HCT116 (cell line): ENCODE measurements at regions not wholly inside any gene's neighbourhood (a gene's known extent, or its start where the extent isn't known, plus 50 kb on each side); places are given as distances from the start of the nearest gene placed in this dataset.

Experiments used
- CBX3 ChIP-seq: IDR thresholded peaks from 2 replicates; pipeline ENCODE4 v1.6.1; 2012; ENCODE audit warnings: low read depth
- CEBPB ChIP-seq: IDR thresholded peaks from 2 replicates; pipeline ENCODE4 v1.6.1; 2012; ENCODE audit warnings: low read depth
- CTCF ChIP-seq, 3 experiments: fragments of 200-600 bp in 1 of 3; sonication (generic) in 1 of 3; IDR thresholded peaks in 2 of 3; conservative IDR thresholded peaks in 1 of 3; 2 replicates each; pipeline ENCODE4 v1.5.1; 2012 to 2017; ENCODE audit warnings: low read depth in 2 of 3, low read length in 2 of 3, antibody characterized with exemption in 1 of 3, borderline replicate concordance in 1 of 3, control low read depth in 1 of 3, mild to moderate bottlenecking in 1 of 3, mixed read lengths in 1 of 3, mixed run types in 1 of 3, moderate library complexity in 1 of 3; ENCODE audit not compliant: insufficient read depth in 1 of 3
- EZH2phosphoT487 ChIP-seq: fragments of 200-600 bp; IDR thresholded peaks from 2 replicates; pipeline ENCODE4 v1.6.1; 2018; ENCODE audit warnings: antibody characterized with exemption, borderline replicate concordance
- MAX ChIP-seq: IDR thresholded peaks from 2 replicates; pipeline ENCODE4 v1.6.1; 2012
- POLR2A ChIP-seq: IDR thresholded peaks from 2 replicates; pipeline ENCODE4 v1.7.0; 2011; ENCODE audit warnings: borderline replicate concordance; ENCODE audit not compliant: insufficient read depth, insufficient read length; ENCODE audit errors: extremely low read depth
- POLR2AphosphoS5 ChIP-seq: IDR thresholded peaks from 2 replicates; pipeline ENCODE4 v1.6.1; 2011; ENCODE audit warnings: mild to moderate bottlenecking, low read depth, low read length, moderate library complexity
- SIN3A ChIP-seq: IDR thresholded peaks from 2 replicates; pipeline ENCODE4 v1.6.1; 2012; ENCODE audit warnings: low read depth
- SRF ChIP-seq: IDR thresholded peaks from 2 replicates; pipeline ENCODE4 v1.6.1; 2012; ENCODE audit warnings: low read depth
- ZNF274 ChIP-seq: fragments of 200-500 bp; sonication (Bioruptor generic); IDR thresholded peaks from 2 replicates; pipeline ENCODE4 v1.6.1; 2014; ENCODE audit warnings: mild to moderate bottlenecking, low read depth, low read length, inconsistent platforms

- no peak for TF ChIP-seq MAX
- no peak for TF ChIP-seq CTCF (IDR thresholded peaks at IDR 0.05 in 2 of 3, conservative IDR thresholded peaks at IDR 0.05 in 1 of 3; ENCODE audit: borderline replicate concordance in 1 of 3, insufficient read depth in 1 of 3, low read depth in 2 of 3, low read length in 2 of 3)
- no peak for TF ChIP-seq POLR2A
- TF ChIP-seq CBX3, result no peak
- TF ChIP-seq SRF, result no peak
- TF ChIP-seq SIN3A, result no peak
- no peak for TF ChIP-seq POLR2AphosphoS5
- no peak for TF ChIP-seq ZNF274
- TF ChIP-seq EZH2phosphoT487, result no peak
- no peak for TF ChIP-seq CEBPB
Observed at GRCh38 chr4:111494471-111494870, 650.8 kb upstream of the FAM241A start.
